CD4-positive, alpha-beta T cell treated with Interleukin-4 for 4 hours (primary cell): ENCODE measurements at regions not wholly inside any gene's neighbourhood (a gene's known extent, or its start where the extent isn't known, plus 50 kb on each side); places are given as distances from the start of the nearest gene placed in this dataset.

ENCODE experiments used
- DNase-seq: peaks from one replicate; pipeline ENCODE4 v3.0.0-alpha.2; 2020

DNA sequence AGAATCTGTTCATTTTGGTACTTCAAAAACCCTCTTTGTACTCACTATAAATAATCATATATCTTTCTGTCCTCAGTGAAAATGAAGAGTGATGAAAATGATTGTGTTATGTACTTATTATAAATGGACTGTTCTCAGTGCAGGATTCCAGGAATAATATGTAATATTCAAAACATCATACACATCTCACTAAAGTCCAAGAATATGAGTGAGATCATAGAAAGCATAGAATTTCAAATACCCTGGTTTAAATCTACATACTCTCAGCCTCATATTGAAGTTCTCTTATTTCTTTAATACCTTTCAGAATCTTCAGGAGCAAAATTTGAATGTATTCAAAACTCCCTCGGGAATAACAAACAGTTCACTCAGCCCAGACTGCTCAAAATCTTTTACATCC lies 868.0 kb downstream of the SLITRK6 start:
- DNase-seq = no peak

DNA sequence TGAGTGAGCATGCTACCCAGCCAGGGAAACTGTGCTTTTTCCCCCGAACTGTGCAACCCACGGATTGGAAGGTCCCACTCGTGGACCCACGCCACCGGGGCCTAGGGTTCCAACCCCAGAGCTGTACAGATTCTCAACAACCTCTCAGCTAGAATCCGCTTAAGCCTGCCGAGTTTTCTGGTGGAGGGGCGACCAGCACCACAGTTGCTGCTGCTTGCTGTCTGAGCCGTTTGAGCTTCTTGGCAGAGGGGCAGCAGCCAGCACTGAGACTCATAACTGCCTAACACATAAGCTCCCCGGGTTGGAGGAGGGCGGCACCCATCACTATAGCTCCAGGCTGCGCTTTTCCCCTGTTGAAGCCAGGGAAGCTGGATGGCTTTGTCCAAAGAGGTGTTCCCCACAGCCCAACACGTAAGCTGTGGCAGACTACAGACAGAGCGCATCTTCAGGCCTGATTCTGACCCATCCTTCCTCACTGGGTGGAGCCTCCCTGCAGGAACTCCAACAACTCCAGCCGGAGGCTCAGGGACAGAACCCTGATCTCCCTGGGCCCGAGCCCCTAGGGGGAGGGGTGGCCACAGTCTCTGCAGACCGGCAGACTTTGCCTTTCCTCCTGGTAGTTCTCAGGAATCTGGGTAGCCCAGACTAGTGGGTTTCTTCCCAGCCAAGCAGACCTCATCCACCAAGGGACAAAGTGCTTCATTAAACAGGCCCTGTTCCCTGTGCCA lies 871.6 kb downstream of the SLITRK6 start:
- DNase-seq = no peak

DNA sequence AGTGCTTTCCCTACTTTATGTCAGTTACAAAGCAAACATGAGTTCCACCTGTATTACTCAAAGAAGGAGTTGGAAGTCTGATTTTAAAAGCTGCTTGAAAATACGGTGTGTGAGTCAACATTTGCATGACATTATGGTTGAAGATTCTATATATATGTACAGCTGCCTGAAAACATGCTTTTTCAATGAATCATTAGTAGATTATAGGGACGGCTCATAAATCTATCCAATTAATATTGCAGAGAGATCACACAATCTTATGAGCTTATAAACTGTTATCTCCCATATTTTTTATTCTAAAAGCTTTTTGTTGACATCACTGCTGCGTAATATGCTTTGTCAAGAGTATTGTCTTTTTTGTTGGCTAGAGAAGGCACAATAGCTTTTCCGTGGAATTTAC lies 873.8 kb downstream of the SLITRK6 start:
- no peak for DNase-seq

DNA sequence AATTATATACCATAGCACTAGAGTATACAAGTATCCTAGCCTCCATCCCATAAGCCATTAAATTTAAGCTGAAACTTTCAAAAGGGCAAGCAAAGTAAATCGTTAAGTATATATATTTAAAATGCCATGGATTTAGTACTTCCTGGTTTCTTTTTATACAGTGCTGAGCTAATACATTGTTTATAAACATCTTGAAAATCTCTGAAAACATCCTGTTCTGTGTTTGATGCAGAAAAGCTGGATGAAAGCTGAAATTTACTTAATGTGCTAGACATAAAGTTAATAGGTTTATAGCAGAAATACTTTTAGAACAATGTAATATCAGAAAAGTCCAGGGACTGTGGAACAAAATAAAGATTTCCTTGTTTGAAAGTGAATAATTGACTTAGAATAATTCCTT lies 875.4 kb downstream of the SLITRK6 start:
- DNase-seq = no peak

DNA sequence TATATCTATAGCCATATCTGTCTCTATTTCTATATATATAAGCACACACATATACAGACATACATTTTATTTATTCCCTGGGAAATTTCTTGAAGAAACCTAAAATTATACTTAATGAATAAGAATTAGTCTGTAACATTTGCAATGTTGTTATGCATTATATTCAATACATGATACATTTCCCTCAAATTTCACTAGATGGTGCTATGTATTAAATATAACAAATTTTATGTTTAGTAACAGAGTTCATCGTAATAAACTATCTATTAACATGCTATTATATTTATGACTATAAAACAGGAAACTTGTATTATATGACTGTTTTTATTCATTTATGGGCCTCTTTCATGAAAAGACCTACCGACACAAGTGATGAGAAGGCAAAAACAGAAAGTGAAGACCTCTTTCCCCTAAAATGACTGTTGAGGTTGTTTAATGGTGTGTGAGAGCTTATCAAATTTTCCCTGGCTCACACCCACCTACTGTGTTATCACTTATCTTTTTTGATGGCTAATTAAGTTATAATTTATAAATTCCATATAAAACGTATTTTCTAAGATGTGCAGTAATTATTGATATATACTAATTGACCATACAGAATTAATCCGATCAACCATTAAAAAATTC lies 881.9 kb downstream of the SLITRK6 start:
- no peak for DNase-seq

GRCh38 chr13:84912720-84913119 lies 886.5 kb downstream of the SLITRK6 start:
- no peak for DNase-seq

DNA sequence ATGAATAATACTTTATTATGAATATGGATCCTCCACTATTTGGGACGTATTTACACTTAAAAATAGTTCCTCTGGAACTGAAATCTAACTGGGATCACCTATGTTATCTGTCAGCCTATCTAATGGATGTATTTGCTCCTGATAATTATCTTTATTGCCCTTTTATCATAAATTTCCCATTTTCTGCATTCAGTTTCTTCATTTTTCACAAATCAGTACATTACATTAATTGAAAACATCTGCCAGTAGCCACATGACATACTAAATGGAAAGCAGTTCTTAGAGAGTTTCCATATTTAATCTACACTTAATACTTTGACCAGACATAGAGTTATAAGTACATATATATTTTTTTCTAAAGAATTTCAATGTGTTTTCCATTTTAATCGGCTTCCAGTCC lies 888.8 kb downstream of the SLITRK6 start:
- no peak for DNase-seq

DNA sequence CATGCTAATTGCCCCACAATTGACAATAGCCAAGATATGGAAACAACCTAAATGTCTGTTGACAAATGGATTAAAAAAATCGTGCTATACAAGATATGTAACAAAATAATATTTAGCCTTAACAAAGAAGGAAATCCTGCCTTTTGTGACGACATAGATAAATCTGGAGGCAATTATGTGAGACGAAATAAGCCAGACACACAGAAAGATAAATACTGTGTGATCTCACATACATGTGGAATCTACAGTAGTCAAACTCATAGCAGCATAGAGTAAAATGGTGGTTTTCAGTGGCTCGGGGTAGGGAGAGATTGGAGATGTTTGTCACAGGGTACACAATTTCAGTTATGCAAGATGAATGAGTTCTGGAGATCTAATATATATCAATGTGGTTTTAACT lies 895.8 kb downstream of the SLITRK6 start:
- DNase-seq = no peak

GRCh38 chr13:84902243-84902642 lies 897.0 kb downstream of the SLITRK6 start:
- no peak for DNase-seq

GRCh38 chr13:84896128-84896527 lies 903.1 kb downstream of the SLITRK6 start:
- DNase-seq = peak; percentile 18

GRCh38 chr13:84894749-84895148 lies 904.5 kb downstream of the SLITRK6 start:
- DNase-seq = no peak

- DNase-seq = no peak
Measured at GRCh38 chr13:84885868-84886267, 913.4 kb downstream of the SLITRK6 start.

DNA sequence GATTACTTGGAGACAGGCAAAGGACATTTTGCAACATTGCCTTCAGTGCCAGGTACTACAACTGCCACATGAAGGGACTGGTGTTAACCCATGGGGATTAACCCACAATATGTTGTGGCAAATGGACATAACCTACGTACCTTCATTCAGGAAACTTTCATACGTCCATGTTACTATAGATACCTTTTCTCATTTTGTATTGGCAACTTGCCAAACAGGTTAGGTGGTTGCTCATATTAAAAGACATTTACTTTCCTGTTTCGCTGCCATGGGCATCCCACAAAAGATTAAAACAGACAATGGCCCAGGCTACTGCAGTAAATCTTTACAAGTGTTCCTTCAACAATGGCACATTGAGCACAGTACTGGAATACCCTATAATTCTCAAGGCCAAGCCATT lies 925.3 kb downstream of the SLITRK6 start:
- no peak for DNase-seq

DNA sequence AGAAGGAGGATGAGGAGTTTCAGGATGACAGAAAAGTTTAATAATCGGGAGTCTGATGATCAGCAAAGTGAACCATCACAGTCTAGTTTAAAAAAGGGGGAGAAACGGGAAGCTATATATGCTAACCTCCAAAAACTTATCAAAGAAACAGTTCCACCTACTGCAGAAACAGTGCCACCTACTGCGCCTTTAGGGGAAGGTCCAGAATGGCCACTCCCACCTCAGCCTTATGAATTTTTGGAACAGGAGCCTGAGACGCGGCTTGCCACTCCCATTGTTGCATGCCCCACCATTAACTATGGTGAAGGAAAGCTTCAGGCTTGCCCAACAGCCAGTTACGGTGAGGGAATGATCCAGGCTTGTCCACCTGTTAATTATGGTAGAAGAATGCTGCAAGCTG lies 929.0 kb downstream of the SLITRK6 start:
- DNase-seq = no peak

DNA sequence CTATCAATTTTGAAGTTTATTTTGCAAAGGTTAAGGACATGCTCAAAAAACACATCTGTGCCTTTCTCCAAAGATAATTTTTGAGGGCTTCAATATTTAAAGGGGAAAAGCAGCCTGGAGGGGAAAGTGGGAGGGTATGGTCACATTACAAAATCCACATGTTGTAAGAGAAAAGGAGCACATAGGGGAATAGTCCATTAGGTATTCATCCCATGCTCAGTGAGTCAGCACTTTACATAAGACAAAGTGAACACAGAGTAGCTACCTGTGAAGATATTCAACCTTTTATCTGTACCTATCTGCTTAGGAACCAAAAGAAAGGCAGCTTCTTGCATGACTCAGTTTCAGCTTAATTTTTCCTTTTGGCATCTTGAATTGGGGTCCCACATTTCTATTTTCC lies 932.0 kb downstream of the SLITRK6 start:
- DNase-seq = no peak

DNA sequence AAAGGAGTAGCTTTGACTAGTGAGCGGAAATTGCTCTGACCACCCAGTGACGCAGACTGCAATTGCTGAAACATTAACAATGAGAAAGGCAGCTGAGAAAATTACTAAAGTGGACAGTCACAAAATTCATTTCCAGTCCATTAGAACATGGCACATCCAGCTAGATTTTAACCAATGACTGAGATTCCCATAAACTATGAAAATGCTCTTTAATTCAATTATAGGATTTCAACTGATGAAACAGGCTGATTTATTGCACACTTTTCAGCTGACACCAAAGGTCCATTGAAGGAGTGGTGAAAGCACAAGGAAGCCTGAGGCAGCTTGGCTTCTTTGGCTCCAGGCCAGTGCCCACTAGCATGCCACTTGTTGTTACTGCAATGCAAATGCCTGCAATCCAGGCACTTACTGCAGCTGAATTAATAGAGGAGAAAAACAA lies 933.4 kb downstream of the SLITRK6 start:
- DNase-seq = no peak

DNA sequence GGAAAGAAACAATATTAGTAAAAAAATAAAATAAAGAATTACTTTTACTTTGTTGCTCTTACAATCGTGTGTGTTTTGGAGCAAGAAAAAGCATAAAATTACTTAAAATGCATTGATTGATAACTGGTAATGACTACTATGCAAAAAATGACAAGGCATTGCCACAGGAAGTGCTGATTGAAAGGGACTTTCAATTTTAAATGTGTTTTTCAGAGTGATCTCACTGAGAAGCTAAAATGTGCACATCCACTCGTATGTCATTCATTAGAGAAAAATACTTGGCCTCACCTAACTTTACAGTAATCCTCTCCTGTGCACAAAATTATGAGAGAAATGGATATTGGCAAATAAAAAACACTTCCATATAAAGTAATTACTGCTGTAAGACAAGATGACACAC lies 934.9 kb downstream of the SLITRK6 start:
- DNase-seq = no peak

GRCh38 chr13:84847107-84847506 lies 952.1 kb downstream of the SLITRK6 start:
- no peak for DNase-seq

DNA sequence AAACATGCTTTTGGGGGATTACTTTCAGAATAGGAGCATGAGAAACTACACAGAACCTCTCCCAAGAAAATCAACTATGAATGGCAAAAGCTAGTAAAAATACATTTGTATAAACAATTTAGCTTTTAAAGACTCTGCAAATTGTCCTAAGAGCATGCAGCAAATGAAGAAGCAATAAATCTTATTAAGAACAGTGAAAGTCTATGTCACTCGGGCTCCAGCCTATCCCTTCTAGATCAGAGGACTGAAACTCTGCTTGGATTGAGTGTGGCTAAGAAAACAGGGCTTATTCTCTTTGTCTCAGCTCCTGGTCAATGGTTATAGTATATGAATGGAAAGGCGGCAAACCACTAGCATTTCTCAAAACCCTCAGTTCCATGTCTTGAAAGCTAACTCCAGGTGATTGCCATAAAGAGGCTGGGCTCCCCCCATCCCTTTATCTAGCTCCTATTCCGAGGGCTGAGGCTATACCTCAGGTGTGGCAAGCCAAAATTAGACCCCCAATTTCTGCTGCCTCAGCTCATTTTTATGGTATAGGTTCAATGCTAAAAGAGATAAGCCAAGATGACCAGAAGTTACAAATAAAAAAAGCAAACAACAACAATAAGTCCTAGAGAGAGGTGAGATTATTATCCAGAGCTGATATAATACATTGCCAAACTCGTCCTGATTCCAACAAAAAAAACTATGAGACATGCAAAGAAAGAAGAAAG lies 953.2 kb downstream of the SLITRK6 start:
- DNase-seq = no peak

DNA sequence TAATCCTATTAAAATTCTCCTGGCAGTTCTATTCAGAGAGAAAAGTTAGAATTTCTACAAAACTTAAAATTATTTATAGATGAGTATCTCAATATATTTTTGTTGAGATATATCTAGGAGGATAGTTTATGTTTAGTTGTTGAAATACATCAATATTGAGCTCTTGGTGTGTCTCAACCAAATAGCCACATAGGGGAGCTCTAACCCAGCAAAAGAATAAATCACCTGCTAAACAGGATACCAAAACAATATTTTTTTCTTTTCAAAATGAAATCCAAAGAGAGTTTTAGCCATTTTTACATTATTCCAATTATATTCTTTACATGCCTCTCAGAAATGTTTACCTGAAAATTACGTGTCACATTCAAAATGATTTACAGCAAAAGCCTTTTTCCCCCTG lies 954.7 kb downstream of the SLITRK6 start:
- DNase-seq = no peak

DNA sequence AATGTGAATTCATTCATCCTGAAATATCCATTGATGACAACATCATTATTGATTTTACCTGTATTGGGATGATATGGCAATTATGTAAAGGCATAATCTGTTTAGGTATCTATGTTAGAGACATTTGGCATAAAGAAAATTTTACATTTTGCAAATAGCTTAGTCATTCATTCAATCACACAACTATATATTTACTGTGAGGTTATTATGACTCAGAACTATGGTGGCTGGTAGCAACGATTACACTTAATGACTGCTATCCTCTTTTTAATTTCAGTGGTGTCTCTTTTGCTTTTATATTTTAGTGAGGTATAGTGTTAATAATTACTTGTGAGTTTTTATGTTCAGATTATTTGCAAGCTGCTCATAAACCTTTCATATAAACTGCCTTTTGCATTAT lies 955.9 kb downstream of the SLITRK6 start:
- DNase-seq = no peak

GRCh38 chr13:84834201-84834600 lies 951.9 kb upstream of the SLITRK1 start:
- no peak for DNase-seq

- no peak for DNase-seq
Measured at GRCh38 chr13:84831666-84832657, 949.7 kb upstream of the SLITRK1 start.
